ENCODE measurements at regions not wholly inside any gene's neighbourhood (a gene's known extent, or its start where the extent isn't known, plus 50 kb on each side); places are given as distances from the start of the nearest gene placed in this dataset.

- no peaks in the 10 kb centered on the region for H3K9me1 ChIP-seq (replicated peaks; ENCODE audit: control insufficient read depth, extremely low read depth, insufficient read depth, low read length)
- BruUV-seq (replicated peaks), result no TSS peak
- H3K27ac ChIP-seq (ENCODE audit: insufficient read depth, low read depth, low read length), result no peak overlapping the region
- DNase-seq (ENCODE audit: low read depth, low spot score), result no peak
- H3K4me1 ChIP-seq (ENCODE audit: control insufficient read depth, extremely low read depth, insufficient read depth, low read length), result no peaks in the 10 kb centered on the region
- no peaks in the 10 kb centered on the region for H3K27me3 ChIP-seq (ENCODE audit: control insufficient read depth in 2 of 2, insufficient read depth in 2 of 2, low read length in 2 of 2)
- H3K9me3 ChIP-seq (replicated peaks; ENCODE audit: control insufficient read depth, insufficient read depth, low read length), result peaks cover 2% of the 10 kb centered on the region
- no peak overlapping the region for H3K4me3 ChIP-seq (replicated peaks in 1 of 3; ENCODE audit: insufficient read depth in 1 of 3, low read depth in 1 of 3, low read length in 3 of 3)
- ChIA-PET CTCF (no interaction called here), POLR2A (no interaction called here)
- H3K36me3 ChIP-seq (ENCODE audit: control insufficient read depth in 2 of 2, extremely low read depth in 1 of 2, insufficient read depth in 2 of 2, low read length in 2 of 2), result no peaks in the 10 kb centered on the region
- no peak overlapping the region for H3K4me2 ChIP-seq (ENCODE audit: insufficient read depth, low read length)
- H3K9ac ChIP-seq (replicated peaks; ENCODE audit: extremely low read depth, insufficient read depth, low read length), result no peak overlapping the region
- TF ChIP-seq MYC (IDR thresholded peaks at IDR 0.05; ENCODE audit: low read depth, low read length), result no peak
- no peak for TF ChIP-seq JUN (IDR thresholded peaks at IDR 0.05; ENCODE audit: borderline replicate concordance, insufficient read depth, insufficient read length, low read depth)
- TF ChIP-seq CTCF (IDR thresholded peaks at IDR 0.05; ENCODE audit: extremely low read depth in 1 of 2, insufficient read depth in 1 of 2, low read depth in 1 of 2, low read length in 2 of 2), result no peak
- TF ChIP-seq POLR2A (IDR thresholded peaks at IDR 0.05; ENCODE audit: low read depth, low read length), result no peak
- no peak for TF ChIP-seq MAX (IDR thresholded peaks at IDR 0.05; ENCODE audit: insufficient read depth, insufficient read length)
- no peak for TF ChIP-seq POLR2AphosphoS5 (IDR thresholded peaks at IDR 0.05; ENCODE audit: insufficient read depth, low read depth, low read length)
- TF ChIP-seq EZH2 (IDR thresholded peaks at IDR 0.05; ENCODE audit: borderline replicate concordance, low read depth, low read length, severe bottlenecking), result no peak
- no peak for TF ChIP-seq GATA2 (IDR thresholded peaks at IDR 0.05; ENCODE audit: insufficient read depth, insufficient read length, low read depth, low read length)
- no peak for TF ChIP-seq FOS (IDR thresholded peaks at IDR 0.05; ENCODE audit: borderline replicate concordance, insufficient read depth, low read length)
- no peaks in the 10 kb centered on the region for H4K20me1 ChIP-seq (replicated peaks; ENCODE audit: control insufficient read depth, extremely low read depth, insufficient read depth, low read length)
- dilution Hi-C loops (cut with MboI; ENCODE audit: extremely low pct_ligation_motif_present, low sequenced_read_pairs), result no loop called here
- no peak overlapping the region for H2AFZ ChIP-seq (ENCODE audit: low read depth, low read length)
- H3K79me2 ChIP-seq (ENCODE audit: control insufficient read depth, insufficient read depth, low read length), result no peaks in the 10 kb centered on the region
- intact Hi-C loops (cut with micrococcal nuclease), result no loop called here
- no peak for FAIRE-seq
These were observed 270.6 kb downstream of the ADGRA3 start for GRCh38 chr4:22245294-22245693.

Data from endothelial cell of umbilical vein (primary cell).